ENCODE measurements at regions not wholly inside any gene's neighbourhood (a gene's known extent, or its start where the extent isn't known, plus 50 kb on each side); places are given as distances from the start of the nearest gene placed in this dataset.

DNA sequence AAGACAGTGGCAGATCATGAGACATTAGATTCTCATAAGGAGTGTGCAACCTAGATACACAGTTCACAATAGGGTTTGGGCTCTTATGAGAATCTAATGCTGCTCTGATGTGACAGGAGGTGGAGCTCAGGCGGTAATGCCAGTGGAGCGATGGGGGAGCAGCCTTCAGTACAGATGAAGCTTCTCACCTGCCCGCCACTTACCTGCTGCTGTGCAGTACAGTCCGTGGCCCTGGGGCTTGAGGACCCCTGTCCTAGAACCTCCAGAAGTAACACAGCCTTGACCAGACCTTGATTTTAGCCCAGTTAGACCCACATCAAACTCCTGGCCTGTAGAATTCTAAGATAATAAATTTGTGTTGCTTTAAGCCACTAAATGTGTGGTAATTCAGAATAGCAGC lies 215.1 kb upstream of the MIR17HG start:
- ATAC-seq: no peak
- TF ChIP-seq, protein P1, sequence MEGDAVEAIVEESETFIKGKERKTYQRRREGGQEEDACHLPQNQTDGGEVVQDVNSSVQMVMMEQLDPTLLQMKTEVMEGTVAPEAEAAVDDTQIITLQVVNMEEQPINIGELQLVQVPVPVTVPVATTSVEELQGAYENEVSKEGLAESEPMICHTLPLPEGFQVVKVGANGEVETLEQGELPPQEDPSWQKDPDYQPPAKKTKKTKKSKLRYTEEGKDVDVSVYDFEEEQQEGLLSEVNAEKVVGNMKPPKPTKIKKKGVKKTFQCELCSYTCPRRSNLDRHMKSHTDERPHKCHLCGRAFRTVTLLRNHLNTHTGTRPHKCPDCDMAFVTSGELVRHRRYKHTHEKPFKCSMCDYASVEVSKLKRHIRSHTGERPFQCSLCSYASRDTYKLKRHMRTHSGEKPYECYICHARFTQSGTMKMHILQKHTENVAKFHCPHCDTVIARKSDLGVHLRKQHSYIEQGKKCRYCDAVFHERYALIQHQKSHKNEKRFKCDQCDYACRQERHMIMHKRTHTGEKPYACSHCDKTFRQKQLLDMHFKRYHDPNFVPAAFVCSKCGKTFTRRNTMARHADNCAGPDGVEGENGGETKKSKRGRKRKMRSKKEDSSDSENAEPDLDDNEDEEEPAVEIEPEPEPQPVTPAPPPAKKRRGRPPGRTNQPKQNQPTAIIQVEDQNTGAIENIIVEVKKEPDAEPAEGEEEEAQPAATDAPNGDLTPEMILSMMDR (IDR thresholded peaks at IDR 0.05): no peak
- Histone ChIP-seq H3K4me3 (no peak overlapping the region), H3K4me1 (no peaks in the 10 kb centered on the region), H3K27me3 (ENCODE audit: low read depth) (no peaks in the 10 kb centered on the region), H3K36me3 (no peaks in the 10 kb centered on the region), H3K9me3 (no peaks in the 10 kb centered on the region), H3K27ac (no peak overlapping the region)
- intact Hi-C loops (cut with DNase I): no loop called here
- no peak for DNase-seq

DNA sequence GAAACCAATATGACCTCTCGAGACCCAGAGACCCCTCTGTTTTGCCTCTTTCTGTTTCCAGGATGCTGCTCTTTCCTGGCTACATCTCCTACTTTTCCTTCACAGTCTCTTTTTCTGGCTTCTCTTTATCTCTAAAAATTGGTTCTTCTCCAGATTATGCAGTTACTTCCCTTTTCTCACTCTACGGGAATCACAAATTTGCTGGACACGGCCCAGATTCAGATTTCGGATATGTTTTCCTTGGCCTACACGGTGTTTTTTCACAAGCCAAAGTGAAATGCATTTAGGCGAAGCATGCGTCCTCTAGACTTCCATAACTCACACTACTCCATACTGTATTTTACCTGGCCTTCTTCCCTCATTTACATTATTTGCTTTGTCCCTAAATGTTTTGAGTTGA lies 214.7 kb upstream of the MIR17HG start:
- Histone ChIP-seq H3K36me3 (no peaks in the 10 kb centered on the region), H3K27me3 (ENCODE audit: low read depth) (no peaks in the 10 kb centered on the region), H3K4me3 (no peak overlapping the region), H3K4me1 (no peaks in the 10 kb centered on the region), H3K27ac (no peak overlapping the region), H3K9me3 (no peaks in the 10 kb centered on the region)
- TF ChIP-seq, protein P1 (IDR thresholded peaks at IDR 0.05): no peak
- DNase-seq: no peak
- ATAC-seq: no peak
- intact Hi-C loops (cut with DNase I): no loop called here

DNA sequence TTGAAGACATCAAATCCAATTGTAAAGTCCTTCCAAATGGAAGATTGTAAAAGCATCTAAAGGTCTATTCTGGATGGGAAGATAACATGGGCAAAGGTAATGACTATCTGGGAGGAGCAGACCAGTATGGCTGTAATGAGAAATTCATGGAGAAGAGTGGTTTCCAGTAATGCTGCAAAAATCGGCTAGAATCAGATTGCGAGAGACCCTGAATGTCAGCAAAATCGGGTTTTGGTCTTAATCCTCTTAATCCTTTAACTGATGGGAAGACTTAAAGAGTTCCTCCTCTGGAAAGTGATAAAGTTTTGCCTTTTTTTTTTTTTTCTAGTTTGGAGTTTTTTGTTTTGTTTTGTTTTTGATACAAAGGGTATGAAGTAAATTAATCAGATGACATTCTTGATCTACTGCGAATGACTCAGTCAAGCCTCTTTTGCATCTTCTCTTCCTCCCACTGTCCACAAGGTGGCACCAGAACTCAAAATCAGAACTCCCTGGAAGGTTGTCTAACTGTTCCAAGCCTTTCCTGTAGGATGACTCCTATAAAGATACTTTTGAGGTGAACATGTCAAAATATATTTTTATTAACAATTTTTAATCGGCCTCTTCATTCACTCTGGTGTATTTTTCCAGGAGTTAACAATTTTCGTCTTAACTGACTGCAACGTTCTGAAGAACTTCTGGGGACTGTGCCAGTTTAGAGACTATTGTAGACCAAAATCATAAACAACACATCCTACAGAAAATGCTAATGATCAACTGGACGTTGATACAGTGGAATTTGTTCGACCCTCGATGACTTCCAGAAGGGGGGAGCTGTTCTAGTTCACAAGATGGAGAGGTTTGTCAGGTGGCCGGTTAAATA lies 213.3 kb upstream of the MIR17HG start:
- ATAC-seq: peak; percentile 76 to 88
- Histone ChIP-seq H3K36me3 (no peaks in the 10 kb centered on the region), H3K9me3 (no peaks in the 10 kb centered on the region), H3K4me3 (no peak overlapping the region), H3K27me3 (ENCODE audit: low read depth) (no peaks in the 10 kb centered on the region), H3K27ac (no peak overlapping the region), H3K4me1 (no peaks in the 10 kb centered on the region)
- DNase-seq: no peak
- TF ChIP-seq, protein P1 (IDR thresholded peaks at IDR 0.05): peak; percentile 71
- intact Hi-C loops (cut with DNase I): no loop called here

DNA sequence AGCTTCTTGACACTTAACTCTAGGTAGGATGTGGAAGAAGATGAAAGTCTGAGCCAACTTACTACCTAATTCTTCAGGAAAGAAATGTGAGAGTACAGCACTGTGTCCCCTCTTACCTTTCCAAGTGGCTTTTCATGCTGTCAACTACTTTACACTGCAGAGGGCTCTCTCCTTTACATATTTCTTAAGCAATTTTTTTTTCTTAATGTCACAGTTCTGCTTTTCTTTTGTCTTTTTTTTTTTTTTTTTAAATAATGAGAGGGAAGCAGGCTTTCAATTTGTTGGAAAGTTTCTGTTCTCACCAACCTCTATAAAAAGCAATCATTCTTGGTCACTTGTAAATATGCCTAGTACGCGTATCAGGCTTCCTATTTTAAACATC lies 212.7 kb upstream of the MIR17HG start:
- H3K27ac ChIP-seq: no peak overlapping the region
- H3K27me3 ChIP-seq (ENCODE audit: low read depth): no peaks in the 10 kb centered on the region
- H3K9me3 ChIP-seq: no peaks in the 10 kb centered on the region
- DNase-seq: no peak
- H3K4me1 ChIP-seq: no peaks in the 10 kb centered on the region
- TF ChIP-seq, protein P1 (IDR thresholded peaks at IDR 0.05): no peak
- intact Hi-C loops (cut with DNase I): no loop called here
- no peak overlapping the region for H3K4me3 ChIP-seq
- ATAC-seq: peak in 1 of 2 donors; percentile 18
- no peaks in the 10 kb centered on the region for H3K36me3 ChIP-seq

DNA sequence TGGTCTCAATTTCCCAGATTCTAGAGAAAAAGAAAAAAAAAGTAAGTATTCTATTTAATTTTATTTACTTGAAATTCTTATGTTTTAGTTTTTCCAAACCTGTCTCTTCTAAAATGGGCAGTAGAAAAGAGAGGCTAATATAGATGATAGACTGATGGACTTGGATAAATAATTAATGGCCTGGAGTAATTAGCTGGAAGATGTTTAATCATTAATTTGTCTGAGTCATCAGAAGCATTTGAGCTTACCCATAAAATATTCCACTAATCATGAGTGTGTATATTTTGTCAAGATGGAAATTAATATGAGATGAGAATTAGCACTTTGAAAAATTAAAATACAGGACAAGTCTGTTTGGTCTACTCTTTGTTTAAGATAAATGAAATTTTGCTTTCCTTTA lies 212.1 kb upstream of the MIR17HG start:
- Histone ChIP-seq H3K4me1 (no peaks in the 10 kb centered on the region), H3K27me3 (ENCODE audit: low read depth) (no peaks in the 10 kb centered on the region), H3K4me3 (no peak overlapping the region), H3K27ac (no peak overlapping the region), H3K9me3 (no peaks in the 10 kb centered on the region), H3K36me3 (no peaks in the 10 kb centered on the region)
- no peak for ATAC-seq
- DNase-seq: no peak
- TF ChIP-seq, protein P1 (IDR thresholded peaks at IDR 0.05): no peak
- intact Hi-C loops (cut with DNase I): no loop called here

All from lower lobe of right lung (tissue), 2 donors.